NCI-H146 treated with DMSO at 0.1 percent for 48 hours (cell line): ENCODE measurements at regions not wholly inside any gene's neighbourhood (a gene's known extent, or its start where the extent isn't known, plus 50 kb on each side); places are given as distances from the start of the nearest gene placed in this dataset.

Source experiments
- DNase-seq: peaks from one replicate; lab custom pipeline; 2025; ENCODE audit not compliant: unreplicated experiment; lab: John Stamatoyannopoulos, UW

GRCh38 chr18:76553715-76554546 lies 58.9 kb upstream of the ZNF516 start:
- no peak for DNase-seq

GRCh38 chr18:76548541-76548940 lies 53.5 kb upstream of the ZNF516 start:
- no peak for DNase-seq

- DNase-seq: no peak
Measured at GRCh38 chr18:76547296-76547695, 52.3 kb upstream of the ZNF516 start.

- no peak for DNase-seq
Measured at GRCh38 chr18:76546436-76546835, 51.4 kb upstream of the ZNF516 start.

- no peak for DNase-seq
Measured at GRCh38 chr18:76546088-76546435, 51.0 kb upstream of the ZNF516 start.

GRCh38 chr18:76545433-76546087 lies 50.5 kb upstream of the ZNF516 start:
- DNase-seq: no peak

GRCh38 chr18:76544511-76545345 lies 49.7 kb upstream of the ZNF516 start:
- DNase-seq: peak; percentile 63
